Spleen (tissue), 11 donors: ENCODE measurements at regions not wholly inside any gene's neighbourhood (a gene's known extent, or its start where the extent isn't known, plus 50 kb on each side); places are given as distances from the start of the nearest gene placed in this dataset.

Source experiments
- DNase-seq: peaks from one replicate; pipeline ENCODE4 v3.0.0-alpha.2; 2020
- H3K27ac ChIP-seq, 8 donors: fragments of 200-600 bp; sonication (generic) in 7 of 8; 1 replicate in 4 of 8; 2 replicates in 4 of 8; pipeline versions ENCODE4 v1.5.0 to v1.8.0; 2016 to 2021; ENCODE audit warnings: inconsistent platforms in 4 of 8, mild to moderate bottlenecking in 4 of 8, moderate library complexity in 1 of 8
- H3K27me3 ChIP-seq, 7 donors: fragments of 200-600 bp; sonication (generic) in 6 of 7; replicated peaks in 1 of 7; 1 replicate in 4 of 7; 2 replicates in 3 of 7; pipeline versions ENCODE4 v1.5.0 to v1.8.0; 2016 to 2021; ENCODE audit warnings: inconsistent platforms in 3 of 7, mild to moderate bottlenecking in 1 of 7
- H3K36me3 ChIP-seq, 6 donors: fragments of 200-600 bp; sonication (generic) in 5 of 6; 1 replicate in 4 of 6; 2 replicates in 2 of 6; pipeline versions ENCODE4 v1.5.0 to v1.8.0; 2016 to 2021; ENCODE audit warnings: inconsistent platforms in 2 of 6
- H3K4me1 ChIP-seq, 6 donors: fragments of 200-600 bp; sonication (generic) in 5 of 6; 1 replicate in 3 of 6; 2 replicates in 3 of 6; pipeline versions ENCODE4 v1.5.0 to v1.8.0; 2016 to 2021; ENCODE audit warnings: inconsistent platforms in 3 of 6
- H3K4me3 ChIP-seq, 8 donors: fragments of 200-600 bp; sonication (generic) in 7 of 8; 1 replicate in 4 of 8; 2 replicates in 4 of 8; pipeline versions ENCODE4 v1.5.0 to v1.8.0; 2016 to 2021; ENCODE audit warnings: inconsistent platforms in 4 of 8, mild to moderate bottlenecking in 4 of 8, moderate library complexity in 2 of 8
- H3K9me3 ChIP-seq, 8 donors: fragments of 200-600 bp; sonication (generic) in 7 of 8; 1 replicate in 4 of 8; 2 replicates in 4 of 8; pipeline versions ENCODE4 v1.5.0 to v1.8.0; 2016 to 2021; ENCODE audit warnings: inconsistent platforms in 4 of 8
- POLR2A ChIP-seq, 3 donors: fragments of 450-650 bp; IDR thresholded peaks; one replicate each; pipeline ENCODE4 v1.5.1; 2017; ENCODE audit warnings: antibody characterized with exemption in 3 of 3, mild to moderate bottlenecking in 1 of 3
- POLR2AphosphoS5 ChIP-seq, 3 donors: sonication (generic); formaldehyde crosslinking; IDR thresholded peaks; one replicate each; pipeline ENCODE4 v1.5.1; 2017; ENCODE audit warnings: antibody characterized with exemption in 3 of 3
- WGBS, 5 donors: extraction: QIAGEN DNeasy Blood & Tissue Kit in 3 of 5; methylation state at CpG; one replicate each; pipeline versions ENCODE4 v1.1.5 to v1.1.7; 2013 to 2018; 5-methylcytosine and 5-hydroxymethylcytosine counted together
- intact Hi-C: fragments of 100-400 bp; cut with DNase I; formaldehyde crosslinking; loops from one replicate; pipeline ENCODE4 v1.15.0; 2023; ENCODE audit warnings: low total_unique reads
- TF ChIP-seq, protein P1 (sequence below), 11 experiments: fragments of 200-600 bp in 7 of 11; fragments of 450-650 bp in 4 of 11; sonication (generic) in 4 of 11; IDR thresholded peaks in 8 of 11; conservative IDR thresholded peaks in 3 of 11; 1 replicate in 7 of 11; 2 replicates in 4 of 11; pipeline versions ENCODE4 v1.4.0 to v1.8.0; 2016 to 2021; ENCODE audit warnings: antibody characterized with exemption in 11 of 11, inconsistent platforms in 4 of 11, mild to moderate bottlenecking in 1 of 11
- donor health status: healthy with polysubstance abuse.
- donor health status: DM: no; HTN: no; CAD: no; lungs with moderate emphysema.
- donor health status: DM: no; HTN: no; CAD: no.
- donor health status: Bipolar disorder and iron deficiency.
- donor health status: healthy.
- donor health status: DM: no; HTN: no; CAD: no.
- donor health status: DM: yes; HTN: yes; CAD: no.

DNA sequence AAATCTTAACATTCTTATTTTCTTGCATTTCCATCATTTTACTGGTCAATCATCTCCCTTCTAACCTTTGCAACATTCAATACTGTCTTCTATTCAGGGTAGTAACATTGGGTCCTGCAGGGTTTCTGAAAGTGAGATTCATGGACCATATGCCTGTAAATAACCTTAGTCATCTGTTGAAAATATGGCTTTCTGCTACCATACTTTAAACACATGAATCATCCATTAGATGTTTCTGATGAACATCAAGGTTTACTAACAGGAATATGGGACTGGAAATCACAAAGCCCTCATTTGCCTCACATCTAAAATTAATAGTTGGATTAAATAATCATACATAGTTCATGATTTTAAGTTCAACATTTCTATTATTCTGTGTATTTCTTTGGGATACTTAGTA lies 475.9 kb upstream of the MARCKS start:
- Histone ChIP-seq H3K36me3 (no peaks in the 10 kb centered on the region), H3K4me1 (peaks cover 5 to 10% (median 7%) of the 10 kb centered on the region in 6 donors), H3K4me3 (no peak overlapping the region), H3K27ac (no peak overlapping the region), H3K9me3 (no peaks in the 10 kb centered on the region), H3K27me3 (no peaks in the 10 kb centered on the region)
- TF ChIP-seq, protein P1, sequence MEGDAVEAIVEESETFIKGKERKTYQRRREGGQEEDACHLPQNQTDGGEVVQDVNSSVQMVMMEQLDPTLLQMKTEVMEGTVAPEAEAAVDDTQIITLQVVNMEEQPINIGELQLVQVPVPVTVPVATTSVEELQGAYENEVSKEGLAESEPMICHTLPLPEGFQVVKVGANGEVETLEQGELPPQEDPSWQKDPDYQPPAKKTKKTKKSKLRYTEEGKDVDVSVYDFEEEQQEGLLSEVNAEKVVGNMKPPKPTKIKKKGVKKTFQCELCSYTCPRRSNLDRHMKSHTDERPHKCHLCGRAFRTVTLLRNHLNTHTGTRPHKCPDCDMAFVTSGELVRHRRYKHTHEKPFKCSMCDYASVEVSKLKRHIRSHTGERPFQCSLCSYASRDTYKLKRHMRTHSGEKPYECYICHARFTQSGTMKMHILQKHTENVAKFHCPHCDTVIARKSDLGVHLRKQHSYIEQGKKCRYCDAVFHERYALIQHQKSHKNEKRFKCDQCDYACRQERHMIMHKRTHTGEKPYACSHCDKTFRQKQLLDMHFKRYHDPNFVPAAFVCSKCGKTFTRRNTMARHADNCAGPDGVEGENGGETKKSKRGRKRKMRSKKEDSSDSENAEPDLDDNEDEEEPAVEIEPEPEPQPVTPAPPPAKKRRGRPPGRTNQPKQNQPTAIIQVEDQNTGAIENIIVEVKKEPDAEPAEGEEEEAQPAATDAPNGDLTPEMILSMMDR (IDR thresholded peaks at IDR 0.05 in 8 of 11, conservative IDR thresholded peaks at IDR 0.05 in 3 of 11), result no peak
- TF ChIP-seq POLR2AphosphoS5 (IDR thresholded peaks at IDR 0.05) (no peak), POLR2A (IDR thresholded peaks at IDR 0.05) (no peak)
- DNase-seq, result no peak
- intact Hi-C loops, result no loop called here

DNA sequence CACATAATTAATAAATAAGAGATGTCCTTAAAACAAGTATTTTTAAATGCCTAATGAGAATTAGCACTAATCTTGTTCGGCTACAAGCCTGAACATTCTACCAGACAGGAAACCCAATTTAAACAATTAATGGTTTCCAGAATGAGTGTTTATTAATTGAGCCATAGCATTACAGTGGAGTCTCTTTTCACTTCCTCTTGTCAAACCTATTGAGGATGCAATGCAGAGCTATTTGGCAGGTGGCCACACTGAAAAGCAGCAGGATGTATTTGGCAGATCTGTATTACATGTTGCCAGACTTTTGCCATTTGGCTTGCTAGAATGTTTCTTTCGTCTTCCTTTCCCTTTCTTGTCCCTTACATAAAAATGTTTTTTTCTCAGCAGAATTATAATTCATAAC lies 475.2 kb upstream of the MARCKS start:
- WGBS, 5 donors, result 3 to 9% (median 8%) methylated on average over 2 of the region's 2 CpGs
- Histone ChIP-seq H3K4me1 (peaks cover 5 to 10% (median 7%) of the 10 kb centered on the region in 6 donors), H3K27ac (no peak overlapping the region), H3K4me3 (no peak overlapping the region), H3K27me3 (no peaks in the 10 kb centered on the region), H3K36me3 (no peaks in the 10 kb centered on the region), H3K9me3 (no peaks in the 10 kb centered on the region)
- TF ChIP-seq, protein P1 (IDR thresholded peaks at IDR 0.05 in 8 of 11, conservative IDR thresholded peaks at IDR 0.05 in 3 of 11), result no peak
- TF ChIP-seq POLR2AphosphoS5 (IDR thresholded peaks at IDR 0.05), result no peak
- no peak for TF ChIP-seq POLR2A (IDR thresholded peaks at IDR 0.05)
- intact Hi-C loops, result no loop called here
- no peak for DNase-seq

DNA sequence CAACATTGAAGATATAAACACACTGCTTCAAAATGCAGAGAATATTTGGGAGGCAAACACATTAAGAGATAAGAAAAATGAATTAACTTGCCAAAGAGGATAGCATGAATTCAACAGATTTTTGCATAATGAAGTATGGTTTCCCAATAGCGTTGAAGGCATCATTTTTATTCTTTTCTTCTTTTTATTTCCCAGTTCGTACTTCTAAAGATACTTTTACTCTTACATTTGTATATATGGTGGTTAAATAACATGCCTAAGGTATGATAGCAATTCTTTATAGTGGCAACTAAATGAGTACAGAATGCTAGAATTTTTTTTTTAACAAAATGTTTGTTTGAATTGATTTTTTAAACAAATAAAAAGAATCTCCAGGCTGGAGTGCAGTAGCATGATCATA lies 473.4 kb upstream of the MARCKS start:
- Histone ChIP-seq H3K27ac (no peak overlapping the region), H3K4me3 (no peak overlapping the region), H3K9me3 (no peaks in the 10 kb centered on the region), H3K27me3 (no peaks in the 10 kb centered on the region), H3K36me3 (no peaks in the 10 kb centered on the region), H3K4me1 (peaks cover 5 to 10% (median 7%) of the 10 kb centered on the region in 6 donors)
- TF ChIP-seq POLR2AphosphoS5 (IDR thresholded peaks at IDR 0.05), result no peak
- no peak for TF ChIP-seq POLR2A (IDR thresholded peaks at IDR 0.05)
- TF ChIP-seq, protein P1 (IDR thresholded peaks at IDR 0.05 in 8 of 11, conservative IDR thresholded peaks at IDR 0.05 in 3 of 11), result no peak
- WGBS, 5 donors, result 79 to 92% (median 87%) methylated on average over 2 of the region's 2 CpGs
- intact Hi-C loops, result no loop called here
- no peak for DNase-seq

DNA sequence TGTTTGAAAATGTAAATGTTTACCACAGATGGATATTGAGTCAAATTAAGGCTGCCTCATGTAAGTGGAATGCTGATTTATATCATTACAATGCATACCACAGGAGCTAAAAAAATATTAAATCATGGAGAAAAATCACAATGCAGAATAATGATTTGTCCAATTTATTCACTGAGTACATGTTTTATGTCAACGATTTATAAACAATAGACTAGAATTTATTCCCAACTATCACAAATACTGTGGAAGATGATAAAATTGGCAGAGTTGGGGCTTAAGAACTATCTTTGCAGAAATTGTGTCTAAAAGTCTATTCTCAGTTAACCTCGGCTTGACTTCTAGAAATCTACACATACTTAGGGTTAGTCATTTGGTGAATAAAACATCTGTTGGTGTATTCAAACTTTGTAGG lies 472.1 kb upstream of the MARCKS start:
- Histone ChIP-seq H3K27me3 (no peaks in the 10 kb centered on the region), H3K4me1 (peaks cover 5 to 10% (median 7%) of the 10 kb centered on the region in 6 donors), H3K4me3 (no peak overlapping the region), H3K36me3 (no peaks in the 10 kb centered on the region), H3K27ac (no peak overlapping the region), H3K9me3 (no peaks in the 10 kb centered on the region)
- intact Hi-C loops, result no loop called here
- 80 to 87% (median 82%) methylated on average over 2 of the region's 2 CpGs for WGBS, 5 donors
- TF ChIP-seq, protein P1 (IDR thresholded peaks at IDR 0.05 in 8 of 11, conservative IDR thresholded peaks at IDR 0.05 in 3 of 11), result no peak
- TF ChIP-seq POLR2A (IDR thresholded peaks at IDR 0.05) (no peak), POLR2AphosphoS5 (IDR thresholded peaks at IDR 0.05) (no peak)
- DNase-seq, result no peak
